ENCODE measurements at regions not wholly inside any gene's neighbourhood (a gene's known extent, or its start where the extent isn't known, plus 50 kb on each side); places are given as distances from the start of the nearest gene placed in this dataset.

DNA sequence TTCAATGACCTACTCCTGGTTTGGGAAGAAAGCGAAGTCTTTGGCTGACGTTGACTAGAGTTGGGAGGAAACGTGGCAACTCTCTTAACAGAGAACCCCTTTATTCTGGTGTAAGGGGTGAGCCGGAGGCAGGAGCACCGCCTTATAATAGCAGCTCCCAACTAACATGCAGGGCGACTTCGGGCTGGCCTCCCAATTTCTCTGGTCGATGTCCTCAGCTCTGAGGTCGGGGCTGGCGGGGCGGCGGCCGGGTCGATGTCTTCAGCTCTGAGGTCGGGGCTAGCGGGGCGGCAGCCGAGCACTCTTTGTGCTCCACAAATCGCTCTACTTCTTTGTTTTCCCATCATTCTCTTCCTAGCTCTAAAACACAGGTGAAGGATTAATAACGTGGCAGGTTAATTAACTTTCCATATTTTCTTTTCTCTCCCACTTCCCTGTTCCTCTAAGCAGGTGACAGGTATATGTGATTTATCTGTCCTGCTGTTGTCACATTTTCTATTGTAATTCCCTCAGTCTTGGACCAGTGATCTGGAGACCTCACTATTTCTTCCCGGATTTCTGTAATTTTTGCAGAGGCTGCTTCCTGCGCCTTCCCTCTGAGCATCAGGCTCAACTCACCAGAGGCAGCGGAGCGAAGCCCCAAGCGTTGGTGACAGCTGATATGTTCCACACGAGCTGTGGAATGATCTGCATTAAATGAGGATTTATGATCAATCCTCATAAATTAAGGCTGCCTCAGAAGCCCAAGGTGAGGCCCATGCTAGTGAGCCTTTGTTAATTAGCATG, 64.3 kb downstream of the ACKR3 start:
- TF ChIP-seq ZNF354B (CRISPR knock-in tag; IDR thresholded peaks at IDR 0.05), result no peak
- TF ChIP-seq SAFB (IDR thresholded peaks at IDR 0.05; ENCODE audit: borderline replicate concordance, low read depth, low read length), result no peak

Data from K562 (cell line).